ENCODE measurements at regions not wholly inside any gene's neighbourhood (a gene's known extent, or its start where the extent isn't known, plus 50 kb on each side); places are given as distances from the start of the nearest gene placed in this dataset.
"Not testable (repeated sequence)": the region's sequence is repeated elsewhere in the genome, so short reads cannot be mapped to it uniquely, and the experiment has no call there.

- not testable (repeated sequence) for DNase-seq
Measured at GRCh38 chr16:29177888-29178726, 193.3 kb downstream of the LAT start.

GRCh38 chr16:29177203-29177887, 192.5 kb downstream of the LAT start:
- DNase-seq: not testable (repeated sequence)

- DNase-seq: not testable (repeated sequence)
Measured at GRCh38 chr16:29176822-29177202, 192.0 kb downstream of the LAT start.

DNA sequence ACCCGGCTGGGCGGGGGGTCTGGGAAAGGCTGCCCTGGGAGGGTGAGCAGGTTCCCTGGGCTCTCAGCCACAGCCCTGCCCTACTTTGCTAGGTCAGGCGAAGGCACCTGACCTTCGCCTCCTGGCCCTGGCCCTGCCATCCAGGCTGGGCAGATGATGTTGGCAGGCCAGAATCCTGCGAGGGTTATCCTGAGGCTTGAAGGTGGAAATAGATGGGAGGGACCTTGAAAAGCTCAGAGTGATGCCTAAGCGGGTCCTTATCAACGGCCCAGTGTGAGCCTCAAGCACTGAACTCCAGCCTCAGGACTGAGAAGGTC, 191.3 kb downstream of the LAT start:
- DNase-seq: not testable (repeated sequence)

GRCh38 chr16:29175411-29176153, 190.7 kb downstream of the LAT start:
- DNase-seq: not testable (repeated sequence)

DNA sequence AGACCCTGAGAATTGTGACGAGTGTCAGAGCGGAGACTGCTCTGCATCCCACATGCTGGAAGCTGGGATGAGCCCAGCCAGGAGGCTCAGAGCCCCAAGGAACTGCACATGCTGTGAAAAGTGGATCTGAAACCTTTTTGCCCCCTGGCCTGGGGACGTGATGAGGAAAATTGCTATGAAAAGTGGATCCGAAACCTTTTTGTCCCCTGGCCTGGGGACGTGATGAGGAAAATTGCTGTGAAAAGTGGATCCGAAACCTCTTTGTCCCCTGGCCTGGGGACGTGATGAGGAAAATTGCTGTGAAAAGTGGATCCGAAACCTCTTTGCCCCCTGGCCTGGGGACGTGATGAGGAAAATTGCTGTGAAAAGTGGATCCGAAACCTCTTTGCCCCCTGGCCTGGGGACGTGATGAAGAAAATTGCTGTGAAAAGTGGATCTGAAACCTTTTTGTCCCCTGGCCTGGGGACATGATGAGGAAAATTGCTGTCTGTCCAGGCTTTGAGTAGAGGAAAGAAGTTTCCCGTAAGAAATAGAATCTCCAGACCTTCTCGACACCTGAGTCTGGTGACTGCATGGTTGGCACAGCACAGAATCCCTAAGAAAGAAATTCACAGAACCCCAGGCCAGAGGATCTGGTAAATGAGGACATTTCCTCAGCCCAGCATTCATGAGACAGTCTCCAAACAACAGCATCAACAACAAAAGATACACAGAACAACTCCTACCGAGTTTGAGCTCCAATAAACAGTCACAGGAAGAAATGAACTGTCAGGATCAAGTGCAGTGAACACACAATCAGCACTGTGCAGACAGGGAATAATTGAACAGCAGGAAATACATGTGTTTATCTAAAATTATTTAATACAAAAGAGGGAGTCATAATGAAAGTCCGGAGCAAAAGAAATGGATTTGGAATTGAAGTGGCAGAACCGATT, 188.8 kb downstream of the LAT start:
- not testable (repeated sequence) for DNase-seq

GRCh38 chr16:29172098-29172724, 187.4 kb downstream of the LAT start:
- not testable (repeated sequence) for DNase-seq

GRCh38 chr16:29171296-29171695, 186.4 kb downstream of the LAT start:
- DNase-seq: not testable (repeated sequence)

DNA sequence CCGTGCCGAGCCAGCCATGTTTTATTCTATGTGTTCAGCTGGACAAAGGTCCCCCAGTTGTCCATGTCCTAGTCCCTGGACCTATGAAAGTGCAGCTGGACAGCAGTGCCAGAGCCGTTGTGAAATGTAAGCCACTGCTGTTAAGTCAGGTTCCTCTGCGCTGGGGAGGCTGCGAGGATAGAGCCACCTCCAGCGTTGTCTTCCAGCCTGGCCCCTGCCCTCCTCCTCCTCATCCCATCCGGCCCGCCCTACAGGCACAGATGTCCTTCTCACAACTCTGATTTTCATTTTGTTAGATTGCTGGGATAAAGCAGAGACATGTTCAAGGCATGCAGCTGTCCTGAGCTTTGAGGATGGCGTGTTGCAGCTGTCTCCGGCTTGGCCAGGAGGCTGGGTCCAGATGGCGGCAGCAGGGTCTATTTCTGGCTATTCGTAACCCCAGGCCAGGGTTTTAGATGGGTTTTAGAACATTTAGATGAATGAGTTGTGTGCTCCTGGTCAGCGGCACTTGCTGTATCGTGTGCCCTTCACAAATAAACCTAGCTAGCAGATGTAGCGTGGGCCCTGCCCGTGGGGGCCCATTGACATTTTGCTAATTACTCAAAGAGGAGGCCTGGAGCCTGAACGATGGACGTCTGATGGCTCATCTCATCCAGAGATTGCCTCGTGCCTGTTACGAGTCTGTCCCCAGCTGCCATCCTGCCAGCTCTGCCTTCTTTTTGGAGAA, 185.7 kb downstream of the LAT start:
- DNase-seq: not testable (repeated sequence)

- not testable (repeated sequence) for DNase-seq
Measured at GRCh38 chr16:29169295-29169994, 184.6 kb downstream of the LAT start.

GRCh38 chr16:29168515-29169259, 183.8 kb downstream of the LAT start:
- DNase-seq: not testable (repeated sequence)

DNA sequence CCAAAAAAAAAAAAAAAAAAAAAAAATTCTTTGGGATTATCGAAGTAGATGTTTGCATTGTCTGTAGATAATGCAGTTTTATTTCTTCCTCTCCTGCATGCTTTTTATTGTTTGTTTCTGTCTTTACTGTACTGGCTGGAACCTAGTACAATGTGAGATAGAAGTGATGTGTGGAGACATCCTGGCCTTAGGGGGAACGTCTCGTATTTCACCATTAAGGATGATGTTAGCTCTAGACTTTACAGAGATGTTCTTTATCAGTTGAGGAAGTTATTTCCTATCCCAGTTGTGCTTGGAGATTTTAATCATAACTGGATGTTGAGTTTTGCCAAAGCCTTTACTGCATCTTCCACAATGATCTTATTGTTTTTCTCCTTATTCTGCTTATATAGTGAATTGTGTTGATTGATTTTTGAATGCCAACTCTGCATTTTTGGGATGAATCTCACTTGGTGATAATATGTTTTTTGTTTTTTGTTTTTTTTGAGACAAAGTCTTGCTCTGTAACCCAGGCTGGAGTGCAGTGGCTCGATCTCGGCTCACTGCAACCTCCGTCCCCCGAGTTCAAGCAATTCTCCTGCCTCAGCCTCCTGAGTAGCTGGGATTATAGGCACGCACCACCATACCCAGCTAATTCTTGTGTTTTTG, 179.7 kb downstream of the LAT start:
- not testable (repeated sequence) for DNase-seq

- DNase-seq: not testable (repeated sequence)
Measured at GRCh38 chr16:29160171-29160570, 175.3 kb downstream of the LAT start.

- not testable (repeated sequence) for DNase-seq
Measured at GRCh38 chr16:29159603-29160002, 174.8 kb downstream of the LAT start.

DNA sequence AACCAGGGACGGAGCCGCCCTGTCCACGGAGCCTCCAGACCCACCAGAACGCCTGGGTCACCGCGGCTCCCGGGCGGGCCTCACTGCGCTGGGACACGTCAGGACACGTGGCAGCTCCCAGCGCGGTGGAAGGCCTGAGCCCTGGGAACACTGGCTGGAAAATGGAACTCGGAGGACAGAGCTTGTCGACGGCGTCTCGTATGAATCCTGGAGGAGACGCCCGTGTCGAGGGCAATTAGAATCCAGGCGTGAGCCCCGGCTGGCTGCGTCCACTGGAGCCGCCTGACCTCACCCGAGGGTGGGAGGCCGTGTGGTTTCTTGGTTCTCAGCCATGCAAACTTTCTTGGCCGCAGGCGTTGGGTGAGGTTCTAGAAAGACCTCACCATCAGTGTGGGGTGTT, 173.9 kb downstream of the LAT start:
- DNase-seq: no peak

- DNase-seq: not testable (repeated sequence)
Measured at GRCh38 chr16:29158031-29158784, 173.4 kb downstream of the LAT start.

DNA sequence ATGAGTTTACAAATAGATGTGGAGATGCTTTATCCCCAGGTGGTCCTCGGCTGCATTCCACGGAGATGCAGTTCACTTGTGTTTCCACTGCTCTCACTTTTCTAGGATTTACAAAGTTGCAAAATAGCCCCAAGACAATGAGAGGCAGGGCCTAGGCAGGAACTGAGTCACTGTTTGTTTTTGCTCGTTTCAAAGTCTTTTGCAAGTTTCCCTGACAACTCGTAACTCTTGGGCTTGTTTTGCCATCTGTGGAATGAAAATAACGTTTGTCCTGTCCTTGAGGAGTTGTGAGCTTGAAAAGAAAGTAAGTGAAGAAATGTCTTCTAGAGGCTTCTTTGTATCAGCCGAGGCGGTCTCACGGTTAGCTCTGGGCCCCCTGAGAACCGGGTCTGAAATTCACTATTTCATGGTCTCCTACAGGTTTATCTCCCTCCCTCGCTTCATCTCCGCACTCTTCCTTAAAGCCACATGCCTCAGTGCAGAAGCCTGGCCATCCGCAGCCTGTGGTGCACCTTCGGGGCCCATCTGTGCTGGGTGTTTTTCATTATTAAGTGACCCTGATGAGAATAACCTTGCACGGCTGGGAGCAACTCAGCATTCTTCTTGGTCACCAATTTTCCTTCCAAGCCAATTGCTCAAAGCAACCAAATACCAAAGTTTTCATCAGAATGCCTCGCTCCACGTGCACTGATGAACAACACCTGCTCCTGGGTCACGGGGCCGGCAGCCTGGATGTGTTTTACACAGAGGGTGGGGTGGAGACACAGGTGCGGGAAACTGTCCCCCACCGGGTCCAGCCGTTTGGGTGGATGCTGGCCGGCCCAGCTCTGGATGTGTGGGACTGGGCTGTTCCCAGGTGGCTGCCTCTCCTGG, 172.4 kb downstream of the LAT start:
- DNase-seq: not testable (repeated sequence)

Measured in activated CD8-positive, alpha-beta memory T cell treated with anti-CD3 and anti-CD28 coated beads for 24 hours (primary cell).